Mucosa of rectum (tissue), 2 donors: ENCODE measurements at regions not wholly inside any gene's neighbourhood (a gene's known extent, or its start where the extent isn't known, plus 50 kb on each side); places are given as distances from the start of the nearest gene placed in this dataset.

Experiments used
- H3K27ac ChIP-seq, 2 donors: one replicate each; pipeline ENCODE4 v1.7.0; 2013; ENCODE audit warnings: inconsistent platforms in 2 of 2, low read depth in 2 of 2, low read length in 2 of 2
- H3K27me3 ChIP-seq, 2 donors: one replicate each; pipeline ENCODE4 v1.7.0; 2013; ENCODE audit warnings: low read length in 2 of 2; ENCODE audit not compliant: control insufficient read depth in 2 of 2, insufficient read depth in 2 of 2
- H3K36me3 ChIP-seq, 2 donors: one replicate each; pipeline ENCODE4 v1.7.0; 2013; ENCODE audit warnings: low read length in 2 of 2; ENCODE audit not compliant: control insufficient read depth in 2 of 2, insufficient read depth in 2 of 2
- H3K4me1 ChIP-seq, 2 donors: one replicate each; pipeline ENCODE4 v1.7.0; 2013; ENCODE audit warnings: low read length in 2 of 2, mild to moderate bottlenecking in 1 of 2; ENCODE audit not compliant: control insufficient read depth in 2 of 2, insufficient read depth in 2 of 2
- H3K4me3 ChIP-seq, 2 donors: one replicate each; pipeline ENCODE4 v1.7.0; 2013; ENCODE audit warnings: low read length in 2 of 2
- H3K9ac ChIP-seq, 2 donors: one replicate each; pipeline ENCODE4 v1.7.0; 2013; ENCODE audit warnings: low read length in 2 of 2, low read depth in 1 of 2, mild to moderate bottlenecking in 1 of 2
- H3K9me3 ChIP-seq, 2 donors: one replicate each; pipeline ENCODE4 v1.7.0; 2013; ENCODE audit warnings: low read length in 2 of 2; ENCODE audit not compliant: control insufficient read depth in 2 of 2
- donor health status: healthy.
- donor health status: Normal muscosa, but diverticular disease.

DNA sequence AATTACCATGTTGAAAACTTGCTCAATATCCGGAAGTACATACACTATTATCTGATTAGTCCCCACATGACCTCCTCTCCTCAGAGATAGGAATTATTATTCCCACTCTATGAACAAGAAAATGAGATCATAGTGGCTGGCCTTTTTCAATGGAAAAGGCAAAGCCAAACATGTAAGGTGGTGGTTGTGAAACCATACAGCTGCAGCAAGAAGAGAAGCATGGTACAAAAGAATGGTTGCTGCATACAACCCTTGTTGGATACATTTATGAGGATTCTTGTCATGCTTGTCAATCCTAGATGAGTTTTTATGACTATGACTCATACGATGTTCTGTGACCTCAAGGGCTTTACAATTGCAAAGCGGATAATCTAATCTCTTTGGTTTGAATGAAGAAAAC, 514.7 kb downstream of the PLPP3 start:
- Histone ChIP-seq H3K36me3 (no peaks in the 10 kb centered on the region), H3K27me3 (no peaks in the 10 kb centered on the region), H3K9ac (no peak overlapping the region), H3K4me3 (no peak overlapping the region), H3K27ac (no peak overlapping the region), H3K4me1 (no peaks in the 10 kb centered on the region), H3K9me3 (no peaks in the 10 kb centered on the region)

DNA sequence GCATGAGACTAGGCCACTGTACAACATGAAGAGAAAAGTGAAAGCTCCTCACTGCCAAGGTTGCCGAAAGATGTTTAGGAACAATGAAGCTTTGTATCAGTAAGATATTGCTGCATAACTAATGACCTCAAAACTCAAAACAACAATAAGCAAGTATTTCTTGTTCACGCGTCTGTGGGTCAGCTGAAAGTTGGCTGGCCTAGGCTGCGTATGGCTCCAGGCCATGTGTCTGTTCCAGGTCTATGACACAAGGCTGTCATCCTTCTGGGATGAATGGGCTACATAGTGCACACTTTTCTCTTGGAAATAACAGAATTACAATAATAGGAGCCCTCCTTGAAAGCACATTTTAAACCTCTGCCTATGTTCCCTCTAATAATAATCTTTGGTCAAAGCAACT, 515.9 kb downstream of the PLPP3 start:
- Histone ChIP-seq H3K4me3 (no peak overlapping the region), H3K9me3 (no peaks in the 10 kb centered on the region), H3K36me3 (no peaks in the 10 kb centered on the region), H3K27ac (no peak overlapping the region), H3K27me3 (no peaks in the 10 kb centered on the region), H3K4me1 (no peaks in the 10 kb centered on the region), H3K9ac (no peak overlapping the region)

GRCh38 chr1:56062625-56063024, 516.7 kb downstream of the PLPP3 start:
- H3K9me3 ChIP-seq = no peaks in the 10 kb centered on the region
- no peak overlapping the region for H3K4me3 ChIP-seq
- no peaks in the 10 kb centered on the region for H3K36me3 ChIP-seq
- no peaks in the 10 kb centered on the region for H3K4me1 ChIP-seq
- H3K9ac ChIP-seq = no peak overlapping the region
- H3K27ac ChIP-seq = no peak overlapping the region
- H3K27me3 ChIP-seq = no peaks in the 10 kb centered on the region

DNA sequence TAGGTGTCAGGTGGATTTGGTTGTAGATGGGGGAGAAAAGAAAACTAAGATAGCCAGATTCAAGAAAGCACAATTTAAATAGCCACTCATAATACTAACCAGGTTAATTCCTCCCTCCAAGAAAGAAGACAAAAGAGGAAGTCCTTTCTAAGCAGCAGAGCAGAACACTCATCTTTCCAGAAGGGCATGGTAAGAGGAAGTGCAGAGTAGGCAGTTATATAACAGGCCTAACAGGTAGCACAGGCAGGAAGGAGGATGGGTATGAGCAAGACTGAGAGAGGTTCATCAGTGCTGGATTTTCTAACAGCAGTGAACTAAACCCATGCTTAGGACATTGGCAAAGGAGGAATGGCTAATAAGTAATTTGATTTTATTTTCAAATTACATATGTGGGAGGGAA, 517.5 kb downstream of the PLPP3 start:
- no peak overlapping the region for H3K9ac ChIP-seq
- H3K4me3 ChIP-seq = no peak overlapping the region
- H3K9me3 ChIP-seq = no peaks in the 10 kb centered on the region
- no peak overlapping the region for H3K27ac ChIP-seq
- no peaks in the 10 kb centered on the region for H3K27me3 ChIP-seq
- no peaks in the 10 kb centered on the region for H3K36me3 ChIP-seq
- H3K4me1 ChIP-seq = no peaks in the 10 kb centered on the region

DNA sequence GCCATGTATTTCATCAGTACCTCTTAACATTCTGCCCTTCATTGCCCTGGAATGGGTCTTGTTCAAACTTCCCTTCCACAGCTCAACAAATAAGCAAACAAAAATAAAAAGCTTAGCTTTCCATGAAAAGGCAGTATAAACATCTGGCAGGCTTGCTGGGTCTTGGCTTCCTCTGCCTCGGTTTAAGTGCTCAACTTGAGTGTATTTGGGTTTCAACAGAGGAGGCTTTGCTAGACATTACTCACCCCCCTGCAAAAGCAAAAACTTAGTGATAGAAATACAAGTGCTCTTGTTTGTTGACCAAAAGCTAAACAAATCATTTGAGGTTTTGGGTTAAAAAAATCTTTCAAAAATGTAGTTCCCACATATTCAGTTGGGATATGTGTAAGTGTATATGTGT, 518.5 kb downstream of the PLPP3 start:
- Histone ChIP-seq H3K9ac (no peak overlapping the region), H3K4me1 (no peaks in the 10 kb centered on the region), H3K27ac (no peak overlapping the region), H3K4me3 (no peak overlapping the region), H3K36me3 (no peaks in the 10 kb centered on the region), H3K9me3 (no peaks in the 10 kb centered on the region), H3K27me3 (no peaks in the 10 kb centered on the region)

GRCh38 chr1:56057466-56058405, 521.6 kb downstream of the PLPP3 start:
- no peak overlapping the region for H3K27ac ChIP-seq
- H3K4me3 ChIP-seq = no peak overlapping the region
- no peaks in the 10 kb centered on the region for H3K4me1 ChIP-seq
- no peaks in the 10 kb centered on the region for H3K27me3 ChIP-seq
- H3K9me3 ChIP-seq = no peaks in the 10 kb centered on the region
- no peaks in the 10 kb centered on the region for H3K36me3 ChIP-seq
- no peak overlapping the region for H3K9ac ChIP-seq

DNA sequence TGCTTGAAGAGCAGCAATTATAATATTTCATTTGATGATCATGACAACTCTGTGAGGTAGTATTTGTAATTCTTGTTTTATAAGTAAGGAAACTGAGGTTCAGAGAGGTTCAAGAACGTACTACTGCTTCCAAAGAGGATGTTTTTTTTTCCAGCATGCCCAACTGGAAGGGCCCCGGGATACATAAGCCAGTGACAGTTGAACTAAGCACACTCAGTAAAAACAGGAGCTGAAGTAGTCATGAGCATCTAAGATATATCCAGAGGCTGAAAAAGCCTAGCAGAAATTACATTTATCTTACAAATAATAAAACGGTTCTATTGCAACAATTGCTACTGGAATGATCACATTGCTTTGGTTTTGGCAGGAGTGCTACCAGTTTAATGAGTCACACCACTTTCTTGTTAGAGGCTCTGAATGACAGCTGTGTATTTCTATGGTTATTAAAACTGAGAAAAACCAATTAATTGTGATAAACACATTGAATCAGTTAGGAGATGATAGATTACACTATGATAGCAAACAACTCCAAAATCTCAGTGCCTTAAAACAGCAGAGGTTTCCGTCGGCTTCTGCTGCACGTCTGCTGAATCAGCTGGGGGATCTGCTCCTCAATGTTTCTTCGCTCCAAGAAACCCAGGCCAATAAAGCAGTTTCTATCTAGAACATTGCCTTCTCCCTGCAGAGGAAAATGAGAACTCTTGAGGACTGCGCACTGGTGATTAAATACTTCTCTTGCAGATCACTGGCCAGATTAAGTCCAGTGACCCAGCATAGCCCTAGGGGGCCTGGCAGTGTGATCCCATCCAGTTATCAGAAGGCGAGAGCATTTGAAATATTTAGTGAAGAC, 522.7 kb downstream of the PLPP3 start:
- no peak overlapping the region for H3K9ac ChIP-seq
- no peak overlapping the region for H3K4me3 ChIP-seq
- no peaks in the 10 kb centered on the region for H3K9me3 ChIP-seq
- H3K27me3 ChIP-seq = no peaks in the 10 kb centered on the region
- no peak overlapping the region for H3K27ac ChIP-seq
- H3K4me1 ChIP-seq = no peaks in the 10 kb centered on the region
- H3K36me3 ChIP-seq = no peaks in the 10 kb centered on the region

- Histone ChIP-seq H3K36me3 (no peaks in the 10 kb centered on the region), H3K4me3 (no peak overlapping the region), H3K27ac (no peak overlapping the region), H3K9me3 (no peaks in the 10 kb centered on the region), H3K9ac (no peak overlapping the region), H3K27me3 (no peaks in the 10 kb centered on the region), H3K4me1 (no peaks in the 10 kb centered on the region)
Measured at GRCh38 chr1:56054959-56055358, 524.4 kb downstream of the PLPP3 start.

- no peaks in the 10 kb centered on the region for H3K36me3 ChIP-seq
- H3K4me3 ChIP-seq = no peak overlapping the region
- H3K9ac ChIP-seq = no peak overlapping the region
- no peaks in the 10 kb centered on the region for H3K27me3 ChIP-seq
- H3K27ac ChIP-seq = no peak overlapping the region
- H3K4me1 ChIP-seq = no peaks in the 10 kb centered on the region
- H3K9me3 ChIP-seq = no peaks in the 10 kb centered on the region
Measured at GRCh38 chr1:56052041-56052440, 527.3 kb downstream of the PLPP3 start.

DNA sequence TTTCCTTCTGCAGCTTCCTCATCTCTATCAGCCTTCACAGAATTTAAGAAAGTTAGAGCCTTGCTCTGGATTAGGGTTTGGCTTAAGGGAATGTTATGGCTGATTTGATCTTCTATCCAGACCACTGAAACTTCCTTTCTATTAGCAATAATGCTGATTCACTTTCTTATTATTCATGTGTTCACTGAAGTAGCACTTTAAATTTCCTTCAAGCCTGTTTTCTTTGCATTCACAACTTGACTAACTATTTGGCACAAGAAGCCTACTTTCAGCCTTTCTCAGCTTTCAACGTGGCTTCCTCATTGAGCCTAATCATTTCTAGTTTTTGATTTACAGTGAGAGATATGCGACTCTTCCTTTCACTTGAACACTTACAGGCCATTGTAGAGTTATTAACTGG, 528.5 kb downstream of the PLPP3 start:
- Histone ChIP-seq H3K27ac (no peak overlapping the region), H3K9ac (no peak overlapping the region), H3K4me1 (no peaks in the 10 kb centered on the region), H3K27me3 (no peaks in the 10 kb centered on the region), H3K36me3 (no peaks in the 10 kb centered on the region), H3K9me3 (no peaks in the 10 kb centered on the region), H3K4me3 (no peak overlapping the region)
